H1 (cell line): ENCODE measurements at regions not wholly inside any gene's neighbourhood (a gene's known extent, or its start where the extent isn't known, plus 50 kb on each side); places are given as distances from the start of the nearest gene placed in this dataset.

Experiments
- CTCF ChIA-PET: fragments of 300-600 bp; sonication (Branson Sonifier 250); formaldehyde crosslinking; loops from one replicate; lab custom pipeline; 2021; ENCODE audit not compliant: partially characterized antibody; lab: Charles Lee
- POLR2A ChIA-PET: fragments of 300-600 bp; sonication (Branson Sonifier 250); formaldehyde crosslinking; loops from one replicate; lab custom pipeline; 2021; ENCODE audit warnings: inconsistent platforms; ENCODE audit not compliant: partially characterized antibody; lab: Charles Lee
- DNase-seq, 2 experiments: peaks; one replicate each; pipeline versions ENCODE4 v3.0.0 to v3.0.0-alpha.2; 2010 to 2022; ENCODE audit warnings: low spot score in 2 of 2, low read depth in 1 of 2, mixed read lengths in 1 of 2
- FAIRE-seq: peaks from 2 replicates; lab custom pipeline; 2011; peaks lifted over from hg19 to GRCh38; lab: Jason Lieb, UNC
- H2AFZ ChIP-seq: 2 replicates; pipeline ENCODE4 v1.8.1; 2012; ENCODE audit warnings: low read length, inconsistent platforms
- H2AK5ac ChIP-seq: 2 replicates; pipeline ENCODE4 v1.6.1; 2013; ENCODE audit warnings: low read depth, low read length
- H2BK120ac ChIP-seq: replicated peaks from 2 replicates; pipeline ENCODE3; 2013; ENCODE audit warnings: low read depth, low read length, inconsistent platforms
- H2BK12ac ChIP-seq: 2 replicates; pipeline ENCODE4 v1.6.1; 2013; ENCODE audit warnings: low read depth, low read length
- H2BK15ac ChIP-seq: 2 replicates; pipeline ENCODE4 v1.6.1; 2013; ENCODE audit warnings: low read length
- H2BK20ac ChIP-seq: 2 replicates; pipeline ENCODE4 v1.6.1; 2013; ENCODE audit warnings: low read length
- H2BK5ac ChIP-seq: 2 replicates; pipeline ENCODE4 v1.6.1; 2013; ENCODE audit warnings: low read depth, low read length
- H3K14ac ChIP-seq: 2 replicates; pipeline ENCODE4 v1.6.1; 2013; ENCODE audit warnings: inconsistent platforms; ENCODE audit not compliant: insufficient read length
- H3K18ac ChIP-seq: 2 replicates; pipeline ENCODE4 v1.6.1; 2013; ENCODE audit warnings: low read length; ENCODE audit errors: extremely low read depth
- H3K23ac ChIP-seq: 2 replicates; pipeline ENCODE4 v1.6.1; 2013; ENCODE audit warnings: inconsistent platforms; ENCODE audit not compliant: insufficient read length
- H3K23me2 ChIP-seq: 2 replicates; pipeline ENCODE4 v1.6.1; 2013; ENCODE audit warnings: low read depth, low read length
- H3K27ac ChIP-seq: 2 replicates; pipeline ENCODE4 v1.6.1; 2011; ENCODE audit warnings: low read depth, low read length, inconsistent platforms
- H3K27me3 ChIP-seq, 4 experiments: replicated peaks in 1 of 4; 1 replicate in 1 of 4; 2 replicates in 3 of 4; pipeline versions ENCODE4 v1.6.1 to v1.8.1; 2011 to 2013; ENCODE audit warnings: low read length in 3 of 4, mild to moderate bottlenecking in 3 of 4, inconsistent platforms in 2 of 4, mixed read lengths in 2 of 4, moderate library complexity in 1 of 4; ENCODE audit not compliant: control insufficient read depth in 3 of 4, insufficient read depth in 3 of 4; ENCODE audit errors: extremely low read depth in 1 of 4
- H3K36me3 ChIP-seq, 4 experiments: 2 replicates each; pipeline versions ENCODE4 v1.6.1 to v1.8.1; 2011 to 2013; ENCODE audit warnings: mild to moderate bottlenecking in 4 of 4, low read length in 3 of 4, moderate library complexity in 2 of 4, control low read depth in 1 of 4, inconsistent platforms in 1 of 4; ENCODE audit not compliant: insufficient read depth in 4 of 4, control insufficient read depth in 2 of 4
- H3K4ac ChIP-seq: replicated peaks from 2 replicates; pipeline ENCODE3; 2013; ENCODE audit warnings: low read length, low read depth, mixed read lengths, inconsistent platforms; ENCODE audit not compliant: insufficient read length
- H3K4me1 ChIP-seq, 4 experiments: replicated peaks in 1 of 4; 1 replicate in 1 of 4; 2 replicates in 3 of 4; pipeline versions ENCODE4 v1.6.1 to v1.8.1; 2011 to 2013; ENCODE audit warnings: low read length in 3 of 4, inconsistent platforms in 2 of 4, mixed read lengths in 1 of 4; ENCODE audit not compliant: insufficient read depth in 4 of 4, control insufficient read depth in 3 of 4
- H3K4me2 ChIP-seq, 2 experiments: 2 replicates each; pipeline versions ENCODE4 v1.6.1 to v1.8.1; 2011 to 2013; ENCODE audit warnings: low read depth in 2 of 2, low read length in 2 of 2, control low read depth in 1 of 2, inconsistent platforms in 1 of 2, mild to moderate bottlenecking in 1 of 2; ENCODE audit not compliant: insufficient read depth in 1 of 2
- H3K4me3 ChIP-seq, 4 experiments: fragments of 200-600, 300-600 bp in 1 of 4; sonication (generic), shearing (Covaris generic), sonication (Bioruptor Twin) in 1 of 4; 2 replicates each; pipeline versions ENCODE4 v1.5.1 to v1.8.1; 2011 to 2016; ENCODE audit warnings: low read length in 4 of 4, low read depth in 3 of 4, control low read depth in 2 of 4, inconsistent platforms in 2 of 4, mild to moderate bottlenecking in 2 of 4, mixed read lengths in 1 of 4, moderate library complexity in 1 of 4; ENCODE audit not compliant: insufficient read depth in 2 of 4; ENCODE audit errors: extremely low read depth in 1 of 4
- H3K56ac ChIP-seq: replicated peaks from 2 replicates; pipeline ENCODE3; 2013; ENCODE audit warnings: low read depth, mild to moderate bottlenecking, mixed read lengths, low read length, inconsistent platforms; ENCODE audit not compliant: insufficient read length
- H3K79me1 ChIP-seq: 2 replicates; pipeline ENCODE4 v1.6.1; 2013; ENCODE audit warnings: low read depth, low read length, control low read depth
- H3K79me2 ChIP-seq, 2 experiments: 2 replicates each; pipeline versions ENCODE4 v1.6.1 to v1.8.1; 2012 to 2013; ENCODE audit warnings: low read length in 2 of 2, mild to moderate bottlenecking in 2 of 2, inconsistent platforms in 1 of 2; ENCODE audit not compliant: insufficient read depth in 2 of 2, control insufficient read depth in 1 of 2
- H3K9ac ChIP-seq, 4 experiments: replicated peaks in 1 of 4; 1 replicate in 1 of 4; 2 replicates in 3 of 4; pipeline versions ENCODE4 v1.6.1 to v1.8.1; 2011 to 2013; ENCODE audit warnings: low read depth in 3 of 4, low read length in 3 of 4, control low read depth in 2 of 4, mild to moderate bottlenecking in 2 of 4, moderate library complexity in 2 of 4, inconsistent platforms in 1 of 4; ENCODE audit errors: extremely low read depth in 1 of 4
- H3K9me3 ChIP-seq, 2 experiments: 2 replicates each; pipeline versions ENCODE4 v1.6.1 to v1.8.1; 2012 to 2013; ENCODE audit warnings: mild to moderate bottlenecking in 2 of 2, moderate library complexity in 2 of 2, control low read depth in 1 of 2, inconsistent platforms in 1 of 2, low read depth in 1 of 2, low read length in 1 of 2, mixed read lengths in 1 of 2; ENCODE audit not compliant: insufficient read depth in 2 of 2
- H4K20me1 ChIP-seq, 2 experiments: replicated peaks in 1 of 2; 2 replicates each; pipeline versions ENCODE3 to v1.8.1; 2011 to 2013; ENCODE audit warnings: inconsistent platforms in 2 of 2, low read length in 2 of 2, mild to moderate bottlenecking in 1 of 2; ENCODE audit not compliant: insufficient read depth in 2 of 2, control insufficient read depth in 1 of 2
- H4K5ac ChIP-seq: 2 replicates; pipeline ENCODE4 v1.6.1; 2013; ENCODE audit warnings: low read length, low read depth, mixed read lengths, inconsistent platforms; ENCODE audit not compliant: insufficient read length
- H4K8ac ChIP-seq: 2 replicates; pipeline ENCODE4 v1.8.0; 2013; ENCODE audit warnings: mild to moderate bottlenecking, moderate library complexity, low read length, inconsistent platforms; ENCODE audit not compliant: insufficient read depth; ENCODE audit errors: extremely low read depth
- H4K91ac ChIP-seq: replicated peaks from 2 replicates; pipeline ENCODE3; 2013; ENCODE audit warnings: low read length, mixed read lengths, inconsistent platforms; ENCODE audit not compliant: insufficient read length
- ATF3 ChIP-seq: IDR thresholded peaks from 2 replicates; pipeline ENCODE4 v1.6.1; 2011; ENCODE audit warnings: low read depth, mild to moderate bottlenecking, low read length; ENCODE audit not compliant: insufficient read depth
- EP300 ChIP-seq, 2 experiments: IDR thresholded peaks; 1 replicate in 1 of 2; 2 replicates in 1 of 2; pipeline ENCODE4 v1.6.1; 2011 to 2012; ENCODE audit warnings: low read depth in 2 of 2, low read length in 2 of 2, mild to moderate bottlenecking in 2 of 2, borderline replicate concordance in 1 of 2, inconsistent platforms in 1 of 2, moderate library complexity in 1 of 2
- FOSL1 ChIP-seq: IDR thresholded peaks from 2 replicates; pipeline ENCODE4 v1.6.1; 2011; ENCODE audit warnings: mild to moderate bottlenecking, low read depth, low read length, moderate library complexity; ENCODE audit not compliant: insufficient read depth
- JUN ChIP-seq: IDR thresholded peaks from 2 replicates; pipeline ENCODE4 v1.6.1; 2011; ENCODE audit warnings: low read depth, mild to moderate bottlenecking, improper control_type of control experiment, low read length
- KDM4A ChIP-seq: IDR thresholded peaks from one replicate; pipeline ENCODE4 v1.7.1; 2012; ENCODE audit warnings: low read depth, mild to moderate bottlenecking, moderate library complexity, low read length, inconsistent platforms; ENCODE audit not compliant: severe bottlenecking
- MAFK ChIP-seq: IDR thresholded peaks from 2 replicates; pipeline ENCODE4 v1.6.1; 2012; ENCODE audit warnings: low read depth, mild to moderate bottlenecking, improper control_type of control experiment, low read length
- POU5F1 ChIP-seq: IDR thresholded peaks from 2 replicates; pipeline ENCODE4 v1.6.1; 2011; ENCODE audit warnings: low read depth, mild to moderate bottlenecking, low read length, moderate library complexity
- RAD21 ChIP-seq, 2 experiments: IDR thresholded peaks in 1 of 2; conservative IDR thresholded peaks in 1 of 2; 2 replicates each; pipeline ENCODE4 v1.6.1; 2011; ENCODE audit warnings: low read depth in 2 of 2, low read length in 2 of 2, improper control_type of control experiment in 1 of 2, inconsistent platforms in 1 of 2, mild to moderate bottlenecking in 1 of 2, moderate library complexity in 1 of 2
- RBBP5 ChIP-seq: IDR thresholded peaks from 2 replicates; pipeline ENCODE4 v1.7.1; 2012; ENCODE audit warnings: low read depth, mild to moderate bottlenecking, inconsistent platforms, low read length, moderate library complexity, borderline replicate concordance
- SP1 ChIP-seq: IDR thresholded peaks from 2 replicates; pipeline ENCODE4 v1.6.1; 2011; ENCODE audit warnings: low read depth, low read length
- TAF7 ChIP-seq: optimal IDR thresholded peaks from 2 replicates; pipeline ENCODE3; 2011; ENCODE audit warnings: low read depth, mild to moderate bottlenecking, inconsistent platforms, low read length, moderate library complexity, borderline replicate concordance
- YY1 ChIP-seq: IDR thresholded peaks from 2 replicates; pipeline ENCODE4 v1.6.1; 2011; ENCODE audit warnings: low read depth, mild to moderate bottlenecking, low read length
- WGBS, 2 experiments: shearing (Covaris generic) in 1 of 2; methylation state at CpG; one replicate each; pipeline versions ENCODE4 v1.1.6 to v1.1.7; 2013 to 2015; ENCODE audit warnings: low lambda C conversion rate in 2 of 2, mixed read lengths in 2 of 2, inconsistent platforms in 1 of 2, low coverage in 1 of 2, missing lambda C conversion rate in 1 of 2; ENCODE audit not compliant: insufficient replicate concordance in 2 of 2, insufficient coverage in 1 of 2, insufficient read length in 1 of 2; ENCODE audit errors: extremely low coverage in 1 of 2, missing lambda C conversion rate in 1 of 2; 5-methylcytosine and 5-hydroxymethylcytosine counted together

GRCh38 chr4:1563768-1564485 is 120.2 kb downstream of the FAM53A start:
- 0 out of 2 replicates have a peak overlapping the region, but pooled peaks have one; percentile 9 for H2BK12ac ChIP-seq
- no peak overlapping the region for H2AFZ ChIP-seq
- WGBS, 2 experiments, result 94% methylated on average over 20 of the region's 20 CpGs; no CpG with 5 or more reads in 1 of the 2 experiments
- no peak overlapping the region for H2BK20ac ChIP-seq
- FAIRE-seq (no peak), DNase-seq (no peak)
- H3K27ac ChIP-seq, result no peak overlapping the region
- ChIA-PET POLR2A (no interaction called here), CTCF (interaction anchor here (0.8 to 5.0 kb wide), 10 partner anchors 8 to 43 kb away, joined by 3 to 32 read pairs (median 3); no protein-coding TSS in a partner anchor)
- no peak overlapping the region for H2BK120ac ChIP-seq
- H3K14ac ChIP-seq, result peak overlapping the region; percentile 71
- no peak overlapping the region for H3K9ac ChIP-seq
- no peak overlapping the region for H4K5ac ChIP-seq
- no peak overlapping the region for H3K4me2 ChIP-seq
- H3K18ac ChIP-seq, result no peak overlapping the region
- no peaks in the 10 kb centered on the region for H3K79me2 ChIP-seq
- H3K4me3 ChIP-seq, result no peak overlapping the region
- H2AK5ac ChIP-seq, result no peak overlapping the region
- H2BK5ac ChIP-seq, result no peak overlapping the region
- no peaks in the 10 kb centered on the region for H3K27me3 ChIP-seq
- no peak overlapping the region for H3K4ac ChIP-seq
- no peak overlapping the region for H3K56ac ChIP-seq
- H3K23me2 ChIP-seq, result no peaks in the 10 kb centered on the region
- H2BK15ac ChIP-seq, result no peak overlapping the region
- H4K91ac ChIP-seq, result no peak overlapping the region
- H3K9me3 ChIP-seq, result no peaks in the 10 kb centered on the region
- H4K8ac ChIP-seq, result peak overlapping the region; percentile 65; the same call in 1 of the 2 replicates
- no peaks in the 10 kb centered on the region for H3K36me3 ChIP-seq
- H3K4me1 ChIP-seq, result peaks cover 0 to 15% (median 8%) of the 10 kb centered on the region in 4 experiments; a peak in 5 of 7 replicates
- no peaks in the 10 kb centered on the region for H4K20me1 ChIP-seq
- no peaks in the 10 kb centered on the region for H3K79me1 ChIP-seq
- H3K23ac ChIP-seq, result no peak overlapping the region
- TF ChIP-seq FOSL1, result no peak
- no peak for TF ChIP-seq ATF3
- no peak for TF ChIP-seq RBBP5
- TF ChIP-seq KDM4A, result no peak
- no peak for TF ChIP-seq JUN
- no peak for TF ChIP-seq YY1
- TF ChIP-seq SP1, result no peak
- no peak for TF ChIP-seq EP300 (IDR thresholded peaks at IDR 0.05; ENCODE audit: borderline replicate concordance in 1 of 2, low read depth in 2 of 2, low read length in 2 of 2)
- TF ChIP-seq MAFK, result no peak
- no peak for TF ChIP-seq POU5F1
- TF ChIP-seq TAF7, result no peak
- no peak for TF ChIP-seq RAD21 (IDR thresholded peaks at IDR 0.05 in 1 of 2, conservative IDR thresholded peaks at IDR 0.05 in 1 of 2; ENCODE audit: low read depth in 2 of 2, low read length in 2 of 2)
